GM19438 (cell line): ENCODE measurements at regions not wholly inside any gene's neighbourhood (a gene's known extent, or its start where the extent isn't known, plus 50 kb on each side); places are given as distances from the start of the nearest gene placed in this dataset.

Experiments
- ATAC-seq: cut with Tn5 transposase; IDR thresholded peaks from one replicate; pipeline ENCODE4 v1.9.1; 2021; ENCODE audit warnings: low read depth; ENCODE audit not compliant: unreplicated experiment

DNA sequence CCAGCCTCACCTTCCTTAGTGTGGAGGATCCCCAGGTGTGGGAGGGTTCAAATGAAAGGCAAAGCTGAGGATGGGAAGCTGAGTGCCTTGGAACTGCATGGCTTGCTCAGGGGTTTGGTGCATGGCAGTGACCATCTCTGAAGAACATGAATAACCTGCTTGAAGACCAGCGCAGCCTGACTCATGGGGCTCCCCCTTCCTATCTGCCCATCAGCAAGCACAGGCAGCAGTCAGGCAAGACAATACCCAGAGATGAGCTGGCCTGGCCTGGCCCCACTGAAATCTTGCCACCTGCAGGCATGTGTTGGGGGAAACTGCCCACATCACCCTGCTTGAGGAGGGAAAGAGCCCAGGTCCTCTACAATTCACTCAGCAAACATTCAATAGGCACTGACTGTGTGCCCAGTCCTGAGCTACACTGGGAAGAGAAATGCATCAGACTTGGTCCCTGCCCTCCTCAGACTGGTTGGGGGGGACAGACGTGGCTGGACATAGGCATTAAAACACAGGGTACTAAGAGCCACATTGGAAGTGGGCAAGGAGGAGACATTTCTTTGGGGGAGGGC lies 105.0 kb upstream of the ALDH1B1 start:
- ATAC-seq, result no peak

DNA sequence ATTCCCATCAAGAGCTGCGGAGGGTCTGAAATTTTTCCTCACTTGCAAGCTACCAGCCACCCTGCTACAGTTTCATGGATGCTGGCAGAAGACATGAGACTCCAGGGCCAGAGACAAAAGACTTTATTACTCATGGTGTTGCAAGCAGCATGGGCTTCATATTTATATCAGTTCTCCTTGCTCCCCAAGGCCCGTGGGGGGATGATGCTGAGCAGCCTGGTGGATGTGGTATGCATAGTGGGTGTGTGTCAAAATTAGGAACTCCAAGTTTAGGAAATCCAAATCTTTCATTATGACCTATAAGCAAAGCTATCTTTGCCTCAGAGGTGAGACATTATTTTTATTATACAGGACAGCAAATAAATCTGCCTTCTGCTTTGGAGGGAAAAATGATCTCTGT lies 105.7 kb upstream of the ALDH1B1 start:
- no peak for ATAC-seq

DNA sequence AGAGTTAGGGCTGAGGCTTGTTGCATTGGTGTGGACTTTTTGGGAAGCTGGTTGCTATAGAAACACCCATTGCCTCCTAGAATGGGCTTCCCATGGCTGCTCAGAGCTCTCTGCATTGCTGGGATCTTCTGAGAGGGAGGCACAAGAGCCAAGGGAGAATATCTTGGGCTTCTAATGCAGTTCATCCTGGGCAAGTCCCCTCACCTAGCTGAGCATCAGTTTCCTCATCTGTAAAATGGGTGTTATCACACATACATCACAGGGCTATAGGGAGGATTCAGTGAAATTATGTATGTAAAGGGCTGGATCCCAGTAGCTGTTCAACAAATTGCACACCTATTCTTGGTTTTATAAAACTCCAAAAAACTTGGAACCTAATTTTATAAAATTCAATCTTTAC lies 106.1 kb upstream of the ALDH1B1 start:
- ATAC-seq, result no peak

DNA sequence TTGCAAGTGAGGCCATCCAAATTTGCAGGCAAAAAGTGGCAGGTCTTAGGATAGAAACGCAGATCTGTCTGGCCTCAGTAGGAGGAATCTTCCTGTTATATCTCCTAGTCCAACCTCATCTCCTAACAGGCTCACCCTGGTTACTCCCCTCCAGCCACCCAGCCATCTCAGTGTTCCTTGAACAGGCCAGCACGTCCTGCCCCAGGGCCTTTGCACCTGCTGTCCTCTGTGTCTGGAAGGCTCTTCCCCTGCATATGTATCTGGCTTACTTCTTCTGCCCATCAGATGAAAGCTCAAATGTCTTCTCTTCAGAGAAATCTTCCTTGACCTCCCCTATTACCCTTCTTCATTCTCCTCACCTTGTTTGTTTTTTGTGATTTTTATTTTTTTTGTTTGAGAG lies 107.3 kb upstream of the ALDH1B1 start:
- ATAC-seq, result no peak

DNA sequence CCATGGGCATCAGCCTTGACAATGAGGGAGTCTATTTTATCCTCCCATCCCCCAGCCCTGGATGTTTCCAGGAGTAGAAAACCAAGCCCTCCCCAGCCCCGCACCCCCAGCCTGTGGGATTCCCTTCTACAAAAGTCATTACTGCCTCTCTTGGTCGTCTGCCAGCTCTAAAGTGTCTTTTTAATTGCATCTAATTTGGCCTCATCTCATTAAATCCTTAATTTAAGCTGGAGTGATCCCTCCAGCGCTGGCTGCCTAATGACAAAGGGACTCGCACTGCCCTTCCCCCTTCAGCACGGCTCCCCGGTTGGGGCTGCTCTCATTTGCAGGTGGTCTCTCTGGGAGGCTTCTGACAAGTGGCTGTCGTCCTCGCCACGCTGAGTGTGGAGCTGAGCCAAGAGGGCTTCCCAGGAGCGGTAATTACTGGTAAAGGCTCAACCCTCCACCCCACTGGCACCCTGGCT lies 107.9 kb upstream of the ALDH1B1 start:
- no peak for ATAC-seq

DNA sequence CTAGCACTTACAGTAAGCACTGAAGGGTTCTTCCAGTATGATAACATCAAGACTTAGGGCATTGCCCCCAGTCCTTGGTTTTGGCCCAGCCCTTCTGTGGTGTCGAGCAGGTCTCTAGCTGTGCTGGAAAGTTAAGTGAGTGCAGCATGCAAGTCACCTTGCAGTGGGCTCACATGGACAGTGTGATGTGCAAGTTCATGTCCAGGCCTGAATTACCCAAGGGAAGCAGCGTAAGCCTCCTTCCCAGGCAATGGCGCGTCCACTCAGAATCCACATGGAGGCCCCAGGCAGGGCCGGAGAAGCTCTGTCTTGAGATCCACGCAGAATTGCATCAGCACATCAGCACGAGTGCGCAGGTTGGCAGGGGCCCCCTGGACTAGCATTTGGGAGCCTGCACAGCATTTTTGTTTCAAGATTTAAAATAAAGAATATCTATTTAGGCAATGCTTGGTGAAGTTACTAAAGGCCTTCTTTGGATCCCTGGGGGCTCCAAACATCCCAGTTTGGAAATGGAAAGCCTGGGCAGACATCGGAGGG lies 108.4 kb upstream of the ALDH1B1 start:
- no peak for ATAC-seq

DNA sequence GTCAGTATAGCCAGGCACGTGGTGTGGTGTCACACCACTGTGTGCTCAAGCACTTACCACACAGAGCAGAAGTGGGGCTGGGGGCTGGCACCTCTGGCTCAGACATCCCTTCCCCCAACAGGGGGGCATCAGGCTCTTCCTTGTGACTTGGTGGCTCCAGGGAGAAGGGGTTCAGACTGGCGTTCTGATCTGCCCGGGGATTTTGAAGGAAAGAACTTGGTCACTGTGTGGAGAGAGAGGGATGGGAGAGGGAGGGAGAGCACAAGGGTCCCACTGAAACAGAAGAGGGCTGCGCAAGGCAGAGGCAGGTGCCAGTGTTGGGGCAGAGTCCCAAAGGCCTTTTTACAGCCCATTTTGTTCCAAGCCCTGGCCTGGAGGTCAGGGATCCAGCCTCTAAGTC lies 109.7 kb upstream of the ALDH1B1 start:
- ATAC-seq, result no peak

DNA sequence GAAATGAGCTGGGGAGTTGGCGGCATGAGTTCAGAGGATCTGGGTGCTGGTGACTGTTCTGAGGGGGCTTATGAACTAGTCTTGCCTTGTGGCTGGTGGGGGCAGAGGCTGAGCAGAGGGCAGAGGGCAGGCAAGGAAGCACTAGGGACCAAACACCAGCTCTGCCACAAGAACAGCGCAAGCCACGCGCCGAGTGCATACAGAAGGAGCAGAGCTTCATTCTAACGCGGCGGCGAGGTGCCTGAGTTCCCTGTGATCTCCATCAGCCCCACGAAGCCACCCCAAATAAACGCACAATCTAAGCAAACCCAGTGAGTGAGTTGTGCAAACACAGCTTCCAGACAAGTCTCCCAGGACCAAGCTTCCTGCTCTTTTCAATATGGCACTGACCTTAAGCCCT lies 110.6 kb upstream of the ALDH1B1 start:
- no peak for ATAC-seq

DNA sequence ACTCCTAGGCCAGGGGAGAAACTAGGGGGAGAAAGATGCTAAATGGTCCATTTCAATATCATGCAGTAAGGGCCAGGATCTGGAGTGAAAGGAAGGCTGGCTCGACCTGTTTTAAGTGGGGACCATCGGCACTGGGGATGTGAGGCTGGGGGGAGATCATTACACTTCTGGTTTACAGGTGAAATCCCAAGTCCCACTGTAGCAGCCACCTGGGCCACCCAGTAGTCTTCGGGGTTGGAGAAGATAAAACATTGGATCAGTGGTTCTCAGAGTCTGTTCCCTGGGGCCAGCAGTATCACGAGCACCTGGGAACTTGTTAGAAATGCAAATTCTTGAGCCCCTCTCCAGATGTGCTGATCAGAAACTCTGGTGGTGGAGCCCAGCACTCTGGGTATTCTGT lies 111.3 kb upstream of the ALDH1B1 start:
- no peak for ATAC-seq

DNA sequence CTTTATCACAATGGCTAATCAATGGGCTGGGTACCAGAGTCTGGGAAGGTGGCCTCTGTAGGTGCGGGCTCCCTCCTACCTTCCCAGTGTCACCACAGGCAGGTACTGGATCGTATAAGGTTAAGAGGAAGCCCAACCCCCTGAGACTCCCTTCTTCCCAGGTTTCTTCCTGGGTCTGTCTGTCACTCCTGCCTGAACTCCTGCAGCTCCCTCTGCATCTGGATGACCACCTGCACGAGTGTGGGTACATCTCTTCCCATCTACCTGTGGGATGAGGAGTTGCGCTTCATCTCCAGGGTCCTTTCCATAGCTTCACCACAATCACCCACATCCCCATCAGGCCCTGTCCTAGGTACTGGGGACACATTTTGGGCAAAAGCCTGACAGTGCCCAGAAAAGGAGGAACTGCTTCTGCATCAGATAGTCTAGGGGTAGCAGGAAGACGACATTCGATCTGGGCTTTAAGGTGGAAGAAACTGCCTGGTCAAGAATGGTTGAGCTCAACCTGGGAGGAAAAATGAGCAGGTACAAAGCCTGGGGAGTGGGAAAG lies 112.2 kb upstream of the ALDH1B1 start:
- ATAC-seq, result no peak

DNA sequence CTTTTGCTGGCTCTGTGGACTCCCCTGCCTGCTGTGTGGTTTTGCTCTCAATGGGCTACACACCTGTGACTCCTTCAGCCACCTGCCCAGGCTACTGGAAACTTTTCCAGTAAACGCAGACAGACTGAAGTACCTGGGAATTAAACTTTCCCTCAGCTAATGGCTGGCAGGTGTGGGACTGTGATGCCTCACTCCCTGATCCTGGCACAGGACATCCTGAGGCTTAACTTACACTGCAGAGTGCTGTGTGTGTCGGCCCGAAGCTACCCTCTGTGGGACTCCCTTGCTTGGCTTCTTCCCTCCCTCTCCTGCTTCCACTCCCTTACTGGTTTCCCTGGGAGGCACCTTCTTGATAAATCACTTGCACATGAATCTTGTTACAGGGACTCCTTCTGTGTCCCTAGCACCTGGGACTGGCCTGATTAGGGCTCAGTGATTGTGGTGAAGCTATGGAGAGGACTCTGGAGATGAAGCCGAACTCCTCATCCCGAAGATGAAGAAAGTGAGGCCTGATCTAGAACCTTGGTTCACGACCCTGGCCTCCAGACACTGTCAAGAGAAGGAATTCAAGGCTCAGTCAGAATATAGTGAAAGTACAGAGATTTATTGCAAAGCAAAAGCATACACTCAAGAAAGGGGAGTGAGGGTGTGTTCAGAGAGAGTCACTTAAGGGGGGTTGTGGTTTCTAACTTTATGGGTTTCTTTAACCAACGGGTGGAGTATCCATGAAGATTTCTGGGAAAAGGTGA lies 113.4 kb upstream of the ALDH1B1 start:
- no peak for ATAC-seq

DNA sequence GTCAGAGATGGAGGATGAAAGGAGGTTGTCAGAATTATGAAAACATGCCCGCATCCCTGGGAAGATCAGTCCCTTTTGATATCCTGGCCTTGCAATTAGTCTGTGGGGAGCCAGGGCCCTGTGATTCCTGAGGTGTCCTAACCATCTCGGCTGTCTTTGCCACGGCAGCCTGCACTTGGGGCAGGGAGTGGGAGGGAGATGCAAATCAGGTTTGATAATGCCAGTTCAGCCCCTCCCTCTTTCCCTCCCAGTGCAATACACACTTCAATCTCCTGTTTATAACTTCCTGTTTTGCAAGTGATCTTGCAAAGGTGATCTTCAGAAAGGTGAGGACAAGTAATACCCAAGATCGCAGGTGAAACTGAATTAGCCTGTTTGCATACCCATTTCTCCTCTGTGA lies 114.0 kb upstream of the ALDH1B1 start:
- no peak for ATAC-seq

DNA sequence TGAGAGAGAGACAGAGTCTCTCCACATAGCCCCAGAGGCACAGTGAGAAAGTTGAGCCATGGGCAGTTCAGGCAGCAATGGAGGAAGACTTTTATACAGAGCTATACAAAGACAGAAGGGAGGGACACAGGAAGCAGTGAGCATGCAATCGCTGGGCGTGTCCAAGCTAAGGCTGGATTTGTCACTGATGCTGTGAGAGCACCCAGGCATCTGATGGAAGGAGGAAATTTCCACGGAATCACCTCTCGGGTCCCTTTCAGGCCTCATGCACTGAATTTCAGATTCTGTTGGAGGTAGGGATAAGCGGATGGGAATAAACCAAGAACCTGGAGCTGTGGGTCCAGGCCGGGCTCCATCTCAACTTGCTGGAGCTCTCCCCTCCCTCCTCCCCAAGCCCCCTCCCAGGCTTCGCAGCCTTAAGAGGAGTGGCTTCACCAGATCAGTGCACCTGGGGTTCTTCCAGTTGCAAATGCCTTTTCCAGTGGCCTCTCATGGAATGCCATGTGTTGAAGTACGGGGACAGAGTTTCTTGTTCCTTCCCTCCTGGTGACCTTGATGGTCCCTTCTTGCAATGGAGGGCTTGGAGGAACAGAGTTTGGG lies 114.8 kb upstream of the ALDH1B1 start:
- no peak for ATAC-seq

DNA sequence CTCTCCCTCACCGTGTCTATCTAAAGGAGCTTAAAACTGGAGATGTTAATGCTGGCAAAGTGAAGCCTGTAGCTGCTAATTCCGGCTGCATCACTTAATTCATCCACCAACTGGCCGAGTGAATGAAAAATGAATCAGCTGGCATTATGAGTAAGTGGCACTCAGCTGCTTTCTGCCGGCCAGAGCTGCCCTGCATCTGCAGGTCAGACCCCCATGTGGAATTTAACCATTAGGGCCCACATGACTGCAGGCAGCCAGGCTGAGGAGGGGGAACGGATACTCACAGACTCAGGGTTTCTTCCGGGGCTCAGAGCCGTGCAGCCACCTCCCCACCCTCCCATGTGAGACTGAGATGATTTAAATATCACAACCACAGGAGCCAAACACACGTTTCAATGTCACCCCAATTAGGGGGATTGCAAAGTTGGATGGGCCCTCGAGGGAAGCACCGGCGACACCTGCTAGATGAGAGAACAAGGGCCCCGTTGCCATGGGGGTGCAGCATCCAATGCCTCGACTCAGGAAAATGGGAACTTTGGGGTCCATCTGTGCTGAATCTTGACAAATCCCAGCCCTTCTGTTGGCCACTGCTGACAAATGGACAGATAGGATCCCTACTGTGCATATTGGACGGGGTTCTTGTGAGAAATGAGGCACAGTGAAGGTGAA lies 115.6 kb upstream of the ALDH1B1 start:
- ATAC-seq, result no peak

DNA sequence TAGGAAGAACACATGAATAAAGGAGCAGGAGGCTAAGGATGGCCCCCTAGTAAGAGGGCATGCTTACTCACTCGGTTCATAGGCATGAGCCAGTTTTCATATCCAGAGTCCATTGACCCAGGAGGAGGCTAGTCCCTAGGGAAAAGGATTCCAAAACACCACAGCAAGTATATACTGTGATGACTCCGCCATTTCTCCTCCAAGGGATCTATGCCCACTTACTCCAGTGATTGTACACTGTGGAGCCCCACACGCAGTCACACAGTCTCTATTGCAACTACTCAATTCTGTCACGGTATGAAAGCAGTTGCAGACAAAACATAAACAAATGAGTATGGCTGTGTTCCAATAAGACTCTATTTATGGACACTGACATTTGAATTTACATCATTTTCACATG lies 117.7 kb upstream of the ALDH1B1 start:
- ATAC-seq, result no peak

DNA sequence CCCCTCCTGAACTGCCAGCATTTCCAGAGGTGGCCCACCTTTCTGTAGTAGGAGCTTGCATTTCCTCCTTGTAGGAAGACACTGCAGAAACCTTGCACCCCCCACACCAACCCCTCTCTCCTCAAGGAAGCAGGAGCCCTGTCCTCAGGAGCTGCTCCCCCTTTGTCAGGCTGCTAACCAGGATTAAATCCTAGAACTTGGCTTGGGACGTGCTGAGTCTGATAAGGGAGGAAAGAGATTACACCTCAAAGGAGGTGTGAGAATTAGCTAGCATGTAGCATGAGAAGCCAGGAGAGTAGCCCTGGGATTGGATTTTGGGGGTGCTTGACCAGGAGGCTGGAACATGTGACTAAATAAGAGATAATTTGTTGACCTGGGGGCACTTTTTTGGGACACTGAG lies 119.8 kb upstream of the ALDH1B1 start:
- ATAC-seq, result no peak

DNA sequence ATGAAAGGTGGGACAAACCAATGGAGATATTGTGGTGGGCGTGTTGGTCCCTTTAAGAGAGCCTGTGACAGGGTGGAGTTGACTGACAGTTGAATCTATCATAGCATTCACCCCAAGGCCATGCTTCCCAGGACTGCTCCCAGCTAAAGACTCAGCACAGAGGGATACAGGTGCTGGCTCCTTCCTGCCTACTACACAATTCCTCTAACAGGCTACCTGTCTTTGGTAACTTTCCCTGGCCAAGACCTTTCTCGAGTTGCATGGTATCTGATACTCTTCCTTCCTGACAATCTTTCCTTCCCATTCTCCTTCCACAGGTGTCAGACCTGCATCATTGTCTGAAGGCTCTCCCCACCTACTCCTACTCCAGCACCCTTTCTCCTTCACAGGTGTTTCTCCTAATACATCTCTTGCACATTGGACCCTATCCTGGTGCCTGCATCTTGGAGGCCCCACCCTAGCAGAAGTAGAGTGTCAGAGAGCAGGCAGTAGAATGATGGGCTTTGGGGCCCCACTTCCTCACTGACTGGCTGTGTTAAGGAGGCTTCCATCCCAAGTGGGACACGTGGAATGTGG lies 120.7 kb upstream of the ALDH1B1 start:
- no peak for ATAC-seq

DNA sequence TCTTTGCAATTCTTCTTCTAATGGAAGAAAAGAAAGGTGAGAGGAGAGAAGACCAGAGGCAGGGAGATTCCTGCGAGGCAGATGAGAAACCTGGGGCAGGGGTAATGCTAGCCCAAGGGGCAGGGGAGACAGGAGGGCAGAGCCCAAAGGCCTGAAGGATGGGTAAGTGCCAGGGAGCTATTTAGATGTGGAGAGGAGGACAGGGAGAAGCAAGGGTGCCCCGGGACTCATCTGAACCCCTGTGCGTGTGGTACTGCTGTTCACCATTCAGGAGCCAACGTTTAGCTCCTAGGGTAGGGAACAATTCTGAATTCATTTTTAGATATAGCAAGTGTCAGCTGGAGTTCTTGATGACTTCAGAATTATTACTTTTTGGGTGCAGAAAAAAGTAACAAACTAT lies 122.7 kb upstream of the ALDH1B1 start:
- no peak for ATAC-seq

DNA sequence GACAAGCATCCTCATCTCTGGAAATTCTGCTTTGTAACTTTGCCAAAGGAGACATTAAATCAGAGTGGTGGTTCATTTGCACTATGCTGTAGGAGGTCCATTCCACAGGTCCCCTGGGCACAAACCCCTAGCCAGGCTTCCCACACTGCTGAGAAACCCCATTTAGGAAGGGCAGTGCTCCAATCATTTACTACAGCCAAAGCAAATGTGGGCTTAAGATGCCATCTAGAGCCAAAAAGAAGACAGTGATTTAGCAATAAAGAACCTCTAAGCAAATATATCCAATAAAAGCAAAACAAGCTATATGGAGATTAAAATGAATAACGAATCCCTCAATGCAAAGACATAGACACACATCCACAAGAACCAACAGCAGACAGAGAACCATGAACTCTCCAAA lies 129.0 kb upstream of the ALDH1B1 start:
- no peak for ATAC-seq

DNA sequence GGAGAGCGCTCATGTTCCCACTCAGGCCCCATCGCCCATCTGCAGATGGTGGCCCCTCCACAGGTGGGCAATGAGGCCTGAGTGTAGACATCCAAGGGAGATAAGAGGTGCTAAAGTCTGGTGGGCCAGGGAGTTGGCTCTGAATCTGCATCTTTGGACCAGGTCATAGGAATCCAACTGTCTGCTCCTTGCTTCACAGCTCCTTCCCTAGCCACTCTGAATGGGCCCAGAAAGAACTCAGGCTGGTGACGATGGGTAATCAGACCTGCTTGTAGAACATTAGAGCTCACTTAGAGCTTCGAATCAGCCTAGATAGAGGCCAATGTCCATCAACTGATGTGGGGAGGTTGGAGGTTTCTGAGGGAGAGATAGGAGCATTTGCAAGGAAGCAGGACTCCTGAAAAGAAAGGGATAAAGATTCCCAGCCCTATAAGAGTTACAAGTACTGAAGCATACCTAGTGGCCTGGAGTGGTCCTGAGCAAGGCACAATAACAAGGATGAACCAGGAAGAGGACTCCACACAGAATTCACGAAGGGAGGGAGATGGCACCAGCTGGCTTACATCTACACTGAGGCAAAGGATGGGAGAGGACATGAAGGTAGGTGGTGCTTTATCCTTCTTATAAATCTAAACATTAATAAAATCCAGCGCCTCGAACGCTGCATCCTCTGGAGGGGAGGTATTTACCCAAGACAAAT lies 132.8 kb upstream of the ALDH1B1 start:
- no peak for ATAC-seq
